ENCODE measurements at regions not wholly inside any gene's neighbourhood (a gene's known extent, or its start where the extent isn't known, plus 50 kb on each side); places are given as distances from the start of the nearest gene placed in this dataset.

DNA sequence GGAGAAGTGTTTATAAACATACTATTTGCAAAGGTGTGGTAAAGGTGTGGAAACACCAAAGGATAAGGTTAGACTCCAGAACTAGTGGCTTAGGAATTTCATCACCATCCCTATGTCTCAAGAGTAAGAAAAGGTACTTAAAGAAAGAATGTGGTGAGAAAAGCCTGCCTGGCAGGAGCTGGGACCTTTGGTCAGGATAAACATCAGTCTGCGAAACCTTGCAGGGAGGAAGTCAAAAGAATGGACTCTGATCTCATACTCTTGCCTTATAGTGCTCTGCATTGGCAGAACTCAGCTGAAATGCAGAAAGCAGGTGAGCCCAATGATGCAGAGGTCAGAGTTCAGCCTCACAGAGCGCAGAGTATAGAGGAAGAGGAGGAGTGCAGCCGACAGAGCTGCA lies 97.2 kb upstream of the NR3C2 start:
- TF ChIP-seq ZFP3 (CRISPR knock-in tag; IDR thresholded peaks at IDR 0.05) = no peak
- no peak for TF ChIP-seq ZFP30 (CRISPR knock-in tag; IDR thresholded peaks at IDR 0.05)
- TF ChIP-seq, protein P1, sequence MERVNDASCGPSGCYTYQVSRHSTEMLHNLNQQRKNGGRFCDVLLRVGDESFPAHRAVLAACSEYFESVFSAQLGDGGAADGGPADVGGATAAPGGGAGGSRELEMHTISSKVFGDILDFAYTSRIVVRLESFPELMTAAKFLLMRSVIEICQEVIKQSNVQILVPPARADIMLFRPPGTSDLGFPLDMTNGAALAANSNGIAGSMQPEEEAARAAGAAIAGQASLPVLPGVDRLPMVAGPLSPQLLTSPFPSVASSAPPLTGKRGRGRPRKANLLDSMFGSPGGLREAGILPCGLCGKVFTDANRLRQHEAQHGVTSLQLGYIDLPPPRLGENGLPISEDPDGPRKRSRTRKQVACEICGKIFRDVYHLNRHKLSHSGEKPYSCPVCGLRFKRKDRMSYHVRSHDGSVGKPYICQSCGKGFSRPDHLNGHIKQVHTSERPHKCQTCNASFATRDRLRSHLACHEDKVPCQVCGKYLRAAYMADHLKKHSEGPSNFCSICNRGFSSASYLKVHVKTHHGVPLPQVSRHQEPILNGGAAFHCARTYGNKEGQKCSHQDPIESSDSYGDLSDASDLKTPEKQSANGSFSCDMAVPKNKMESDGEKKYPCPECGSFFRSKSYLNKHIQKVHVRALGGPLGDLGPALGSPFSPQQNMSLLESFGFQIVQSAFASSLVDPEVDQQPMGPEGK (CRISPR knock-in tag; IDR thresholded peaks at IDR 0.05; ENCODE audit: borderline replicate concordance) = no peak
- TF ChIP-seq, protein P2, sequence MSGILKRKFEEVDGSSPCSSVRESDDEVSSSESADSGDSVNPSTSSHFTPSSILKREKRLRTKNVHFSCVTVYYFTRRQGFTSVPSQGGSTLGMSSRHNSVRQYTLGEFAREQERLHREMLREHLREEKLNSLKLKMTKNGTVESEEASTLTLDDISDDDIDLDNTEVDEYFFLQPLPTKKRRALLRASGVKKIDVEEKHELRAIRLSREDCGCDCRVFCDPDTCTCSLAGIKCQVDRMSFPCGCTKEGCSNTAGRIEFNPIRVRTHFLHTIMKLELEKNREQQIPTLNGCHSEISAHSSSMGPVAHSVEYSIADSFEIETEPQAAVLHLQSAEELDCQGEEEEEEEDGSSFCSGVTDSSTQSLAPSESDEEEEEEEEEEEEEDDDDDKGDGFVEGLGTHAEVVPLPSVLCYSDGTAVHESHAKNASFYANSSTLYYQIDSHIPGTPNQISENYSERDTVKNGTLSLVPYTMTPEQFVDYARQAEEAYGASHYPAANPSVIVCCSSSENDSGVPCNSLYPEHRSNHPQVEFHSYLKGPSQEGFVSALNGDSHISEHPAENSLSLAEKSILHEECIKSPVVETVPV (CRISPR knock-in tag; IDR thresholded peaks at IDR 0.05) = no peak
